ENCODE measurements at regions not wholly inside any gene's neighbourhood (a gene's known extent, or its start where the extent isn't known, plus 50 kb on each side); places are given as distances from the start of the nearest gene placed in this dataset.

DNA sequence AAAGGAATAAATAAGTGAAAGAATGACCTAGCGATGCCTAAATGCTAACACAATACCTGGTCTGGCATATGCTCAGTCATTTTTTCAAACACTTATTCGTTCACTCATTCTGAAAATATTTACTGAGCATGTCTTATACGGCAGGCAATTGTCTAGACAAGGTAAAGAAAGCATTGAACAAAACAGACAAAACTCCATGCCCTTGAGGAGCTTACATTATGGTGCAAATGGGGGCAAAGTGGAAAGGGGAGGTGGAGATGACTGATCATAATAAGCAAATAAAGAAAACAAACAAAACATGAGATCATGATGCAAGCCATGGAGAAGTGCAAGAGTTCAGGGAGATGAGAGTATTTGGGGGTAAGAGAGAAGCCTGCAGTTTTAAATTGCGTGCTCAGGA, 334.6 kb upstream of the PPARGC1A start:
- H3K4me3 ChIP-seq (ENCODE audit: low read depth, low read length): no peak overlapping the region
- TF ChIP-seq, protein P1, sequence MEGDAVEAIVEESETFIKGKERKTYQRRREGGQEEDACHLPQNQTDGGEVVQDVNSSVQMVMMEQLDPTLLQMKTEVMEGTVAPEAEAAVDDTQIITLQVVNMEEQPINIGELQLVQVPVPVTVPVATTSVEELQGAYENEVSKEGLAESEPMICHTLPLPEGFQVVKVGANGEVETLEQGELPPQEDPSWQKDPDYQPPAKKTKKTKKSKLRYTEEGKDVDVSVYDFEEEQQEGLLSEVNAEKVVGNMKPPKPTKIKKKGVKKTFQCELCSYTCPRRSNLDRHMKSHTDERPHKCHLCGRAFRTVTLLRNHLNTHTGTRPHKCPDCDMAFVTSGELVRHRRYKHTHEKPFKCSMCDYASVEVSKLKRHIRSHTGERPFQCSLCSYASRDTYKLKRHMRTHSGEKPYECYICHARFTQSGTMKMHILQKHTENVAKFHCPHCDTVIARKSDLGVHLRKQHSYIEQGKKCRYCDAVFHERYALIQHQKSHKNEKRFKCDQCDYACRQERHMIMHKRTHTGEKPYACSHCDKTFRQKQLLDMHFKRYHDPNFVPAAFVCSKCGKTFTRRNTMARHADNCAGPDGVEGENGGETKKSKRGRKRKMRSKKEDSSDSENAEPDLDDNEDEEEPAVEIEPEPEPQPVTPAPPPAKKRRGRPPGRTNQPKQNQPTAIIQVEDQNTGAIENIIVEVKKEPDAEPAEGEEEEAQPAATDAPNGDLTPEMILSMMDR (conservative IDR thresholded peaks at IDR 0.05; ENCODE audit: low read depth, low read length): no peak
- no peak for DNase-seq (ENCODE audit: low read depth)

- DNase-seq (ENCODE audit: low read depth): no peak
- TF ChIP-seq, protein P1 (conservative IDR thresholded peaks at IDR 0.05; ENCODE audit: low read depth, low read length): no peak
- H3K4me3 ChIP-seq (ENCODE audit: low read depth, low read length): no peak overlapping the region
Measured at GRCh38 chr4:24219209-24219608, 329.4 kb upstream of the PPARGC1A start.

GRCh38 chr4:24218566-24218965, 328.7 kb upstream of the PPARGC1A start:
- no peak for DNase-seq (ENCODE audit: low read depth)
- TF ChIP-seq, protein P1 (conservative IDR thresholded peaks at IDR 0.05; ENCODE audit: low read depth, low read length): no peak
- H3K4me3 ChIP-seq (ENCODE audit: low read depth, low read length): no peak overlapping the region

DNA sequence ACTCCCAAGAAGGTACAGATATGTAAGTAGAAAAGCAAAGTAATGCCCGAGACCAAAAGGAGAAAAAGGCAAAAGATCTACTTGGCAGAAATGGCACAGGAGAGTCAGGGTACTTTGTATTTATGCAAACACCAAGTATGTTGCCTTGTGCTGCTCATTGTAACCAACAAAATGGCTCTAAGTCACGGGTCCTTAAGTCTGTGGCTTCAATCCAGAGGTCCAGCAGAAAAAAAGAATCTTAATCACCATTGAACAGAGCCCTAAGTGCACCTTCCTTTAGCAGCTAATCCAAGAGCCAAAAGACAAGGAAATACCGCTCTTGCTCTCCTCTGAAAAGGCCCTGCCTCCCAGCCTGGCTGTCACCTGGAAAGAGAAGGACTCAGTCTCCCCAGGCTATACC, 324.9 kb upstream of the PPARGC1A start:
- TF ChIP-seq, protein P1 (conservative IDR thresholded peaks at IDR 0.05; ENCODE audit: low read depth, low read length): no peak
- no peak overlapping the region for H3K4me3 ChIP-seq (ENCODE audit: low read depth, low read length)
- no peak for DNase-seq (ENCODE audit: low read depth)

GRCh38 chr4:24213961-24214360, 324.1 kb upstream of the PPARGC1A start:
- no peak overlapping the region for H3K4me3 ChIP-seq (ENCODE audit: low read depth, low read length)
- no peak for DNase-seq (ENCODE audit: low read depth)
- TF ChIP-seq, protein P1 (conservative IDR thresholded peaks at IDR 0.05; ENCODE audit: low read depth, low read length): no peak

GRCh38 chr4:24212642-24213041, 322.8 kb upstream of the PPARGC1A start:
- TF ChIP-seq, protein P1 (conservative IDR thresholded peaks at IDR 0.05; ENCODE audit: low read depth, low read length): no peak
- DNase-seq (ENCODE audit: low read depth): no peak
- H3K4me3 ChIP-seq (ENCODE audit: low read depth, low read length): no peak overlapping the region

DNA sequence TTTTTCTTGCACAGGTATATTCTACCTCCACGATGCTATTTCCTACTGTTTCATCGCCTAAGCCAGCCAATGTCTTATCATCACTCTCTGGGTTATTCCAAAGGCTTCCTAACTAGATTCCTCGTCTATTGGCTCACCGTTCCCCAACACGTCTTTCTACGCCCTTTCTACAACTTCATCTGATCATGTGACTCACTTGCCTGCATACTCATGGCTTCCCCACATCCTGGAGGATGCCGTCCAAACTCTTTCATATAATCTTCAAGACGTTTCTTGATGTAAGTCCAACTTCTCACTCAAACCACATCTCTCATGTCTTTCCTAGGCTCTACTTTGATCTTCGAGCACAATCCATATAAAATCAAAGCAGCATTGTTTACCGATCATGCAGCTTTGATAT, 322.0 kb upstream of the PPARGC1A start:
- no peak overlapping the region for H3K4me3 ChIP-seq (ENCODE audit: low read depth, low read length)
- DNase-seq (ENCODE audit: low read depth): no peak
- TF ChIP-seq, protein P1 (conservative IDR thresholded peaks at IDR 0.05; ENCODE audit: low read depth, low read length): no peak

Measured in epithelial cell of proximal tubule (primary cell).